SK-N-SH (cell line): ENCODE measurements at regions not wholly inside any gene's neighbourhood (a gene's known extent, or its start where the extent isn't known, plus 50 kb on each side); places are given as distances from the start of the nearest gene placed in this dataset.

ENCODE experiments used
- CTCF ChIA-PET: fragments of 300-600, 350-600 bp; formaldehyde crosslinking; extraction: SDS; loops from one replicate; lab custom pipeline; 2021; lab: Yijun Ruan, JAX
- POLR2A ChIA-PET: fragments of 350-600 bp; sonication (Branson Sonifier 250); formaldehyde crosslinking; extraction: SDS; loops from one replicate; lab custom pipeline; 2020; ENCODE audit warnings: antibody characterized with exemption, inconsistent platforms; lab: Yijun Ruan, JAX
- DNase-seq: peaks from one replicate; pipeline ENCODE4 v3.0.0; 2012
- H2AFZ ChIP-seq: fragments of 200-600 bp; sonication (generic); 2 replicates; pipeline ENCODE4 v1.8.1; 2016; ENCODE audit warnings: antibody characterized with exemption, mild to moderate bottlenecking, low read depth
- H3F3A ChIP-seq: fragments of 200-600 bp; sonication (generic); replicated peaks from 2 replicates; pipeline ENCODE3; 2016; ENCODE audit warnings: antibody characterized with exemption, mild to moderate bottlenecking; ENCODE audit not compliant: insufficient read depth
- H3K27ac ChIP-seq, 2 experiments: fragments of 200-500 bp in 1 of 2; fragments of 200-600 bp in 1 of 2; sonication (Bioruptor generic) in 1 of 2; sonication (generic), shearing (Covaris generic) in 1 of 2; 2 replicates each; pipeline versions ENCODE4 v1.5.1 to v1.6.1; 2014 to 2016; ENCODE audit warnings: low read depth in 2 of 2, inconsistent platforms in 1 of 2, low read length in 1 of 2, mild to moderate bottlenecking in 1 of 2, mixed read lengths in 1 of 2
- H3K27me3 ChIP-seq: fragments of 200-600 bp; sonication (generic), shearing (Covaris generic); 2 replicates; pipeline ENCODE4 v1.6.1; 2016; ENCODE audit warnings: mixed run types; ENCODE audit not compliant: insufficient read depth
- H3K36me3 ChIP-seq, 2 experiments: fragments of 200-500 bp in 1 of 2; fragments of 200-600 bp in 1 of 2; sonication (Bioruptor generic) in 1 of 2; sonication (generic) in 1 of 2; replicated peaks in 1 of 2; 2 replicates each; pipeline versions ENCODE3 to v1.5.1; 2014 to 2016; ENCODE audit warnings: low read length in 1 of 2, mild to moderate bottlenecking in 1 of 2; ENCODE audit not compliant: insufficient read depth in 2 of 2, control insufficient read depth in 1 of 2
- H3K4me1 ChIP-seq, 2 experiments: fragments of 200-500 bp in 1 of 2; fragments of 200-600 bp in 1 of 2; sonication (Bioruptor generic) in 1 of 2; sonication (generic), shearing (Covaris generic) in 1 of 2; 2 replicates each; pipeline versions ENCODE4 v1.5.1 to v1.6.1; 2014 to 2016; ENCODE audit warnings: low read depth in 1 of 2, low read length in 1 of 2, mixed run types in 1 of 2; ENCODE audit not compliant: insufficient read depth in 2 of 2, control insufficient read depth in 1 of 2
- H3K4me2 ChIP-seq: fragments of 200-600 bp; sonication (generic), shearing (Covaris generic); 2 replicates; pipeline ENCODE4 v1.6.1; 2017; ENCODE audit warnings: mixed run types
- H3K4me3 ChIP-seq, 2 experiments: fragments of 200-500 bp in 1 of 2; fragments of 200-600 bp in 1 of 2; sonication (Bioruptor generic) in 1 of 2; sonication (generic), shearing (Covaris generic) in 1 of 2; 2 replicates each; pipeline versions ENCODE4 v1.5.1 to v1.8.1; 2014 to 2016; ENCODE audit warnings: low read depth in 2 of 2, inconsistent platforms in 1 of 2, low read length in 1 of 2, mild to moderate bottlenecking in 1 of 2, mixed read lengths in 1 of 2, moderate library complexity in 1 of 2
- H3K79me2 ChIP-seq: fragments of 200-600 bp; sonication (generic); 2 replicates; pipeline ENCODE4 v1.8.1; 2017; ENCODE audit warnings: mild to moderate bottlenecking; ENCODE audit not compliant: insufficient read depth
- H3K9ac ChIP-seq: fragments of 200-600 bp; sonication (generic); 2 replicates; pipeline ENCODE4 v1.6.1; 2017; ENCODE audit warnings: mixed run types
- H3K9me2 ChIP-seq: fragments of 200-600 bp; sonication (generic); 2 replicates; pipeline ENCODE4 v1.6.1; 2017; ENCODE audit warnings: mixed run types
- H3K9me3 ChIP-seq: fragments of 200-600 bp; sonication (generic); 2 replicates; pipeline ENCODE4 v1.6.1; 2017; ENCODE audit warnings: mixed run types, mild to moderate bottlenecking, moderate library complexity
- H4K20me1 ChIP-seq: fragments of 200-600 bp; sonication (generic); 2 replicates; pipeline ENCODE4 v1.6.1; 2017; ENCODE audit warnings: mild to moderate bottlenecking, mixed run types; ENCODE audit not compliant: insufficient read depth
- CHD2 ChIP-seq: fragments of 150-350 bp; IDR thresholded peaks from 2 replicates; pipeline ENCODE4 v1.6.1; 2018; ENCODE audit warnings: low read length; ENCODE audit not compliant: partially characterized antibody
- CTCF ChIP-seq: fragments of 200-600 bp; sonication (generic); IDR thresholded peaks from 2 replicates; pipeline ENCODE4 v1.6.1; 2017; ENCODE audit warnings: antibody characterized with exemption, mild to moderate bottlenecking, moderate library complexity
- EP300 ChIP-seq, 2 experiments: IDR thresholded peaks; 2 replicates each; pipeline versions ENCODE4 v1.4.0 to v1.6.1; 2012; ENCODE audit warnings: borderline replicate concordance in 1 of 2, low read depth in 1 of 2, low read length in 1 of 2
- EZH2phosphoT487 ChIP-seq: fragments of 200-600 bp; sonication (generic); IDR thresholded peaks from 2 replicates; pipeline ENCODE4 v1.6.1; 2017; ENCODE audit warnings: low read depth, mixed run types, mild to moderate bottlenecking, antibody characterized with exemption, moderate library complexity, borderline replicate concordance
- FOSL2 ChIP-seq: IDR thresholded peaks from 2 replicates; pipeline ENCODE4 v1.4.0; 2012; ENCODE audit warnings: low read depth, mild to moderate bottlenecking, moderate library complexity, borderline replicate concordance
- FOXJ3 ChIP-seq: sonication (generic); formaldehyde crosslinking; IDR thresholded peaks from 2 replicates; pipeline ENCODE4 v1.5.1; 2020; ENCODE audit warnings: mild to moderate bottlenecking, missing genetic modification reagents
- FOXM1 ChIP-seq: IDR thresholded peaks from 2 replicates; pipeline ENCODE4 v1.4.0; 2012; ENCODE audit warnings: low read depth, mild to moderate bottlenecking
- GABPA ChIP-seq: IDR thresholded peaks from 2 replicates; pipeline ENCODE4 v1.4.0; 2012; ENCODE audit warnings: low read depth, mild to moderate bottlenecking
- GATA2 ChIP-seq: sonication (generic); formaldehyde crosslinking; IDR thresholded peaks from 2 replicates; pipeline ENCODE4 v1.5.0; 2020; ENCODE audit warnings: mild to moderate bottlenecking, missing genetic modification reagents
- IRF3 ChIP-seq: fragments of 150-350 bp; IDR thresholded peaks from 2 replicates; pipeline ENCODE4 v1.6.1; 2016; ENCODE audit warnings: mild to moderate bottlenecking, low read depth, low read length
- JUND ChIP-seq: IDR thresholded peaks from 2 replicates; pipeline ENCODE4 v1.4.0; 2012
- NFIC ChIP-seq: IDR thresholded peaks from 2 replicates; pipeline ENCODE4 v1.4.0; 2012; ENCODE audit warnings: borderline replicate concordance
- PBX3 ChIP-seq: IDR thresholded peaks from 2 replicates; pipeline ENCODE4; 2012
- POLR2AphosphoS5 ChIP-seq: IDR thresholded peaks from 2 replicates; pipeline ENCODE4 v1.6.1; 2012; ENCODE audit warnings: low read depth, low read length
- RAD21 ChIP-seq: IDR thresholded peaks from 2 replicates; pipeline ENCODE4 v1.6.1; 2012; ENCODE audit warnings: mild to moderate bottlenecking, low read length
- RCOR1 ChIP-seq: fragments of 150-350 bp; IDR thresholded peaks from 2 replicates; pipeline ENCODE4 v1.6.1; 2017; ENCODE audit warnings: antibody characterized with exemption, low read length
- RFX5 ChIP-seq: IDR thresholded peaks from 2 replicates; pipeline ENCODE4 v1.6.1; 2012; ENCODE audit warnings: mild to moderate bottlenecking, improper control_type of control experiment, low read length
- SIN3A ChIP-seq: IDR thresholded peaks from 2 replicates; pipeline ENCODE4 v1.6.1; 2012; ENCODE audit warnings: low read depth, mild to moderate bottlenecking, low read length, moderate library complexity, borderline replicate concordance
- SMC3 ChIP-seq: IDR thresholded peaks from 2 replicates; pipeline ENCODE4 v1.6.1; 2012; ENCODE audit warnings: low read depth, low read length, improper control_type of control experiment
- TCF12 ChIP-seq: IDR thresholded peaks from 2 replicates; pipeline ENCODE4 v1.4.0; 2012
- TEAD4 ChIP-seq: IDR thresholded peaks from 2 replicates; pipeline ENCODE4 v1.4.0; 2012; ENCODE audit warnings: mild to moderate bottlenecking, borderline replicate concordance; ENCODE audit not compliant: insufficient read depth
- USF1 ChIP-seq: IDR thresholded peaks from 2 replicates; pipeline ENCODE4 v1.4.0; 2012; ENCODE audit warnings: low read depth, borderline replicate concordance
- USF2 ChIP-seq: fragments of 150-350 bp; IDR thresholded peaks from 2 replicates; pipeline ENCODE4 v1.6.1; 2017; ENCODE audit warnings: antibody characterized with exemption, low read length, low read depth, borderline replicate concordance
- YY1 ChIP-seq: IDR thresholded peaks from 2 replicates; pipeline ENCODE4 v1.4.0; 2012; ENCODE audit warnings: low read depth, mild to moderate bottlenecking
- WGBS: methylation state at CpG from one replicate; pipeline ENCODE4 v1.1.6; 2017; ENCODE audit warnings: low lambda C conversion rate; 5-methylcytosine and 5-hydroxymethylcytosine counted together

GRCh38 chr4:45471335-45471734 is 652.5 kb downstream of the GABRG1 start:
- H3K9me2 ChIP-seq, result no peaks in the 10 kb centered on the region
- ChIA-PET POLR2A (no interaction called here), CTCF (interaction anchor here (0.9 kb wide), 1 partner anchor 28 kb away, joined by 4 read pairs; no protein-coding TSS in a partner anchor)
- no peaks in the 10 kb centered on the region for H3K4me1 ChIP-seq
- H3K4me2 ChIP-seq, result no peak overlapping the region
- H3K9ac ChIP-seq, result no peak overlapping the region
- H3K27me3 ChIP-seq, result no peaks in the 10 kb centered on the region
- no peaks in the 10 kb centered on the region for H3F3A ChIP-seq
- TF ChIP-seq JUND (no peak), FOXJ3 (CRISPR knock-in tag) (no peak), FOXM1 (no peak), EP300 (IDR thresholded peaks at IDR 0.05; ENCODE audit: borderline replicate concordance in 1 of 2, low read depth in 1 of 2, low read length in 1 of 2) (no peak), RCOR1 (no peak), USF2 (no peak), NFIC (no peak), SMC3 (no peak), GABPA (no peak), EZH2phosphoT487 (no peak), PBX3 (no peak), CHD2 (no peak), USF1 (no peak), YY1 (no peak), CTCF (no peak)
- DNase-seq, result no peak
- no peaks in the 10 kb centered on the region for H3K79me2 ChIP-seq
- H3K4me3 ChIP-seq, result no peak overlapping the region
- no peak overlapping the region for H2AFZ ChIP-seq
- 0% methylated on average over 3 of the region's 4 CpGs for WGBS
- no peaks in the 10 kb centered on the region for H4K20me1 ChIP-seq
- H3K27ac ChIP-seq, result no peak overlapping the region
- H3K9me3 ChIP-seq, result no peaks in the 10 kb centered on the region
- H3K36me3 ChIP-seq, result no peaks in the 10 kb centered on the region

- DNase-seq, result no peak
- no peak overlapping the region for H3K4me3 ChIP-seq
- no peak overlapping the region for H3K27ac ChIP-seq
- H3K27me3 ChIP-seq, result no peaks in the 10 kb centered on the region
- no peaks in the 10 kb centered on the region for H3K36me3 ChIP-seq
- no peak for TF ChIP-seq RAD21
- TF ChIP-seq FOSL2, result no peak
- TF ChIP-seq RFX5, result no peak
- TF ChIP-seq POLR2AphosphoS5, result no peak
- no peak for TF ChIP-seq TCF12
- no peak for TF ChIP-seq NFIC
- TF ChIP-seq IRF3, result no peak
- no peak for TF ChIP-seq YY1
- TF ChIP-seq GATA2 (CRISPR knock-in tag), result no peak
- TF ChIP-seq TEAD4, result no peak
- no peak for TF ChIP-seq SIN3A
- H3F3A ChIP-seq, result no peaks in the 10 kb centered on the region
- no peaks in the 10 kb centered on the region for H3K4me1 ChIP-seq
- no peaks in the 10 kb centered on the region for H4K20me1 ChIP-seq
- H3K4me2 ChIP-seq, result no peak overlapping the region
- 19% methylated on average over 4 of the region's 4 CpGs for WGBS
- H3K9me2 ChIP-seq, result no peaks in the 10 kb centered on the region
- POLR2A ChIA-PET, result no interaction called here
- CTCF ChIA-PET, result no interaction called here
- H3K9me3 ChIP-seq, result no peaks in the 10 kb centered on the region
- no peak overlapping the region for H2AFZ ChIP-seq
- no peak overlapping the region for H3K9ac ChIP-seq
- H3K79me2 ChIP-seq, result no peaks in the 10 kb centered on the region
Observed at GRCh38 chr4:45467157-45467556, 656.7 kb downstream of the GABRG1 start.
